Neural crest cell (in vitro differentiated cells): ENCODE measurements at regions not wholly inside any gene's neighbourhood (a gene's known extent, or its start where the extent isn't known, plus 50 kb on each side); places are given as distances from the start of the nearest gene placed in this dataset.

Experiments used
- DNase-seq: peaks from one replicate; pipeline ENCODE4 v3.0.0; 2021; ENCODE audit warnings: low read depth, mixed read lengths, low spot score
- H3K27ac Mint-ChIP-seq: one replicate; pipeline ENCODE4 v1.8.0; 2021; ENCODE audit warnings: mild to moderate bottlenecking, mixed read lengths; ENCODE audit not compliant: unreplicated experiment
- H3K27me3 Mint-ChIP-seq: 2 replicates; pipeline ENCODE4 v1.8.0; 2021; ENCODE audit warnings: low read depth, mild to moderate bottlenecking, mixed read lengths
- H3K36me3 Mint-ChIP-seq: 2 replicates; pipeline ENCODE4 v1.8.0; 2021; ENCODE audit warnings: low read depth, mild to moderate bottlenecking, mixed read lengths
- H3K4me1 Mint-ChIP-seq: 2 replicates; pipeline ENCODE4 v1.8.0; 2021; ENCODE audit warnings: mixed read lengths
- H3K4me3 Mint-ChIP-seq: one replicate; pipeline ENCODE4 v1.8.0; 2021; ENCODE audit warnings: mild to moderate bottlenecking, mixed read lengths
- H3K9me3 Mint-ChIP-seq: 2 replicates; pipeline ENCODE4 v1.8.0; 2021; ENCODE audit warnings: mixed read lengths
- TF ChIP-seq, protein P1 (sequence below): fragments of 200-600 bp; sonication (generic); conservative IDR thresholded peaks from 2 replicates; pipeline ENCODE4 v1.5.0; 2021; ENCODE audit warnings: antibody characterized with exemption, mild to moderate bottlenecking

DNA sequence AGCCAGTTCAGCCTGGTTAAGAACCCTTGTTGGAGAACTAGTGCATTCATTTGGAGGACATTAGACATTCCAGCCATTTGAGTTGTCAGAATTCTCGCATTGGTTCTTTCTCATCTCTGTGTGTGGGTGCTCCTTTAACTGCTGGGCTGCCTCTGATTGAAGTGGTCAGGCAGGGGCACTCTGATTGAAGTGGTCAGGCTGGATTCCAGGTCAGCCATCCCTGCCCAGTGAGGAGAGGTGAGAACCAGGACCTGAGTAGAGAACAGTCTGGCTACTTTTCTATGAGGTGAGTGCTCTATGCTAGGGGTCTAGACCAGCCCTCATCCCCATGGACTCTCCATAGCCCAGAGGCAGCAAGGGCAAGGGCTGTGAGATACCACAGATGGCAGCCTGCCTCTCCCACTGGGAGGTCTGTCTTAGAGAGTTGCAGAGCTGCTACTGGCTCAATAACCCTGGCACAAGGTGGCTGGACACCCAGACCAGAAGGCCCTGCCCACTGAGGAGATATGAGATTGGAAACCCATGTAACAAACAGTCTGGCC is 691.6 kb downstream of the TMTC2 start:
- no peaks in the 10 kb centered on the region for H3K27me3 Mint-ChIP-seq
- no peak overlapping the region for H3K27ac Mint-ChIP-seq
- TF ChIP-seq, protein P1, sequence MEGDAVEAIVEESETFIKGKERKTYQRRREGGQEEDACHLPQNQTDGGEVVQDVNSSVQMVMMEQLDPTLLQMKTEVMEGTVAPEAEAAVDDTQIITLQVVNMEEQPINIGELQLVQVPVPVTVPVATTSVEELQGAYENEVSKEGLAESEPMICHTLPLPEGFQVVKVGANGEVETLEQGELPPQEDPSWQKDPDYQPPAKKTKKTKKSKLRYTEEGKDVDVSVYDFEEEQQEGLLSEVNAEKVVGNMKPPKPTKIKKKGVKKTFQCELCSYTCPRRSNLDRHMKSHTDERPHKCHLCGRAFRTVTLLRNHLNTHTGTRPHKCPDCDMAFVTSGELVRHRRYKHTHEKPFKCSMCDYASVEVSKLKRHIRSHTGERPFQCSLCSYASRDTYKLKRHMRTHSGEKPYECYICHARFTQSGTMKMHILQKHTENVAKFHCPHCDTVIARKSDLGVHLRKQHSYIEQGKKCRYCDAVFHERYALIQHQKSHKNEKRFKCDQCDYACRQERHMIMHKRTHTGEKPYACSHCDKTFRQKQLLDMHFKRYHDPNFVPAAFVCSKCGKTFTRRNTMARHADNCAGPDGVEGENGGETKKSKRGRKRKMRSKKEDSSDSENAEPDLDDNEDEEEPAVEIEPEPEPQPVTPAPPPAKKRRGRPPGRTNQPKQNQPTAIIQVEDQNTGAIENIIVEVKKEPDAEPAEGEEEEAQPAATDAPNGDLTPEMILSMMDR: no peak
- peaks cover 4% of the 10 kb centered on the region for H3K9me3 Mint-ChIP-seq
- no peaks in the 10 kb centered on the region for H3K36me3 Mint-ChIP-seq
- H3K4me1 Mint-ChIP-seq: no peaks in the 10 kb centered on the region
- no peak for DNase-seq
- H3K4me3 Mint-ChIP-seq: no peak overlapping the region

DNA sequence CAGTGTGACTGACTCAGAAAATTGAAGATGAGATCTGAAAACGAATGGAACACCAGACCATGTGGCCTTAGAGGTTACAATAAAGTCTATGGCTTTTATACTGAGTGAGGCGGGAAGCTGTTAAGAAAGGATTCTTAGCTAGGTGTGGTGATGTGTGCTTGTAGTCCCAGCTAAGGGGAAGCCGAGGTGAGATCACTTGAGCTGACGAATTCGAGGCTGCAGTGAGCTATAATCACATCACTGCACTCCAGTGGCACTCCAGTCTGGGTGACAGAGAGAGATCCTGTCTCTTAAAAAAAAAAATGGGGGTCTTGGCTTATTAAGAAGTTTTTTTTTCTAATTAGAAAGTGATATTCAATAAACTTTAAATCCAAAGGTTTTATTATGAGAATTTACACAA is 678.6 kb downstream of the TMTC2 start:
- no peaks in the 10 kb centered on the region for H3K36me3 Mint-ChIP-seq
- no peaks in the 10 kb centered on the region for H3K4me1 Mint-ChIP-seq
- no peak overlapping the region for H3K4me3 Mint-ChIP-seq
- H3K27me3 Mint-ChIP-seq: no peaks in the 10 kb centered on the region
- H3K27ac Mint-ChIP-seq: no peak overlapping the region
- no peaks in the 10 kb centered on the region for H3K9me3 Mint-ChIP-seq
- TF ChIP-seq, protein P1: no peak
- DNase-seq: no peak

DNA sequence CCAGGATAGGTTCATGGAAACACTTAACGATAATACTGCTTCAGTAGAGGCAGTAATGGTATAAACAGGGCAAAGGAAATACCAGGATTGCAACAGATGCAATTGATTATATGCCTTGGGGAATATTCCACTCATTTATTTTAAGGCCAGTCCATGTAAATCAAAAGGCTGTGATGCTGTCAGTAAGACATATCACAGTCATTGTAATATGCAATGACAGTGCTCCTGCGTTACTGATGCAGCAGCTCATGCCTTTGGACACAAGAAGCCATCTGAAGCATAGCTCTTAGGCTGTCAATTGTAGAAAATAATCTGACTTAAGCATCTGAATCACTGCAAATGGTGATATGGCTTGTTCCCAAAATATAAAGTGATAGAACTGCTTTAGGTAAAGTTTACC is 674.8 kb downstream of the TMTC2 start:
- TF ChIP-seq, protein P1: no peak
- no peak overlapping the region for H3K27ac Mint-ChIP-seq
- H3K27me3 Mint-ChIP-seq: no peaks in the 10 kb centered on the region
- DNase-seq: no peak
- H3K9me3 Mint-ChIP-seq: no peaks in the 10 kb centered on the region
- H3K4me1 Mint-ChIP-seq: no peaks in the 10 kb centered on the region
- no peak overlapping the region for H3K4me3 Mint-ChIP-seq
- H3K36me3 Mint-ChIP-seq: no peaks in the 10 kb centered on the region

DNA sequence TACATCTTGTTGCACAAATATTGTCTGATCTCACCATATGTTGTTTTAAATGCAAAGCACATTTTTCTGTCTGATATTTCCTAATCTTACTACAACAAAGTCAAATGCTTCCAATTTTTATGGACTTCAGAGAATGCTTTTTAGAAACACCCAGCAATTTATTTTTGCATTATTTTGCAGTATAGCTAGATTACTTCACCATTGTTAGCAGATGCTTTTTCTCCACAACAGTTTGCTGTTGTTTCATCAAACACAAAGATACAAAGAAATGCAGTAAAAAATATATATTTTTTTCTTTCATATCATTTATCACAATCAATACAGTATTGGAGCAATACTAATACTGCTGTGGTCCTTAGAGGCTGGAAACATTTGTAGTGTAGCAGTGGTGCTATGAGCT is 674.4 kb downstream of the TMTC2 start:
- H3K27me3 Mint-ChIP-seq: no peaks in the 10 kb centered on the region
- H3K36me3 Mint-ChIP-seq: no peaks in the 10 kb centered on the region
- no peak for DNase-seq
- no peaks in the 10 kb centered on the region for H3K9me3 Mint-ChIP-seq
- no peak overlapping the region for H3K27ac Mint-ChIP-seq
- TF ChIP-seq, protein P1: no peak
- H3K4me1 Mint-ChIP-seq: no peaks in the 10 kb centered on the region
- H3K4me3 Mint-ChIP-seq: no peak overlapping the region

DNA sequence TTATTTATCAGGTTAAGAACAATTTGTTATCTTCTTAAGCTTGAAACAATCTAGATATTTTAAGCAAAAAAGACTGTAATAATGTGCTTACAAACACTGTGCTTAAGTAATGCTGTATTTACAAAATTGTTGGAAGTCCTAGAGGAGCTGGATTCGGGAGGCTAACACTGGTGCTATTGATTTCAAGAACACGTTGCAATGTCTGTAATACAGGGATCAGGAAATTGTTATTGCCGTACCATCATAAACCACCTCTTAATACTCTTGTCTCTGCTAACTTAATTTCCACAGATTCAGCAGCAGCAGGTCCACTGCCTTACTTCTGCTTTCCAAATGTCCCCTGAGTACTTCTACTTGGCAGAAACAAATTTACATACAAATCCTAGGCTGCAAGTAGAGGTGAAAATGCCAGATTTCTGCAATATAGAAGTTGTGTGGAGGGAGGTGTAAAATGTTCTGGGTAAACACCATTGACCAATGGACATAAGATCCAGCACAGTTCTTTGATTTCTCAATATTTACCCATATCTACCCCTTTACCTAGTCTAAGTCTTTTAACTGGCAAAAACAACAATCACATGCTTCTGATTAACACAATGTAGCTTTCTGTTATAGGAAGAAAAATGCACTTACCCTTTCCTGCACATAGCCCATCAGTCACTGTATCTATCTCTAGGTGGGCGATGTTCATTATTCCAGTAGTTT is 663.4 kb downstream of the TMTC2 start:
- H3K27me3 Mint-ChIP-seq: no peaks in the 10 kb centered on the region
- no peak overlapping the region for H3K27ac Mint-ChIP-seq
- no peaks in the 10 kb centered on the region for H3K4me1 Mint-ChIP-seq
- no peak overlapping the region for H3K4me3 Mint-ChIP-seq
- TF ChIP-seq, protein P1: no peak
- no peaks in the 10 kb centered on the region for H3K9me3 Mint-ChIP-seq
- no peak for DNase-seq
- no peaks in the 10 kb centered on the region for H3K36me3 Mint-ChIP-seq
